Tibial nerve (tissue), 4 donors: ENCODE measurements at regions not wholly inside any gene's neighbourhood (a gene's known extent, or its start where the extent isn't known, plus 50 kb on each side); places are given as distances from the start of the nearest gene placed in this dataset.
"Not testable (repeated sequence)": the region's sequence is repeated elsewhere in the genome, so short reads cannot be mapped to it uniquely, and the experiment has no call there.

Source experiments
- DNase-seq, 2 donors: peaks; one replicate each; pipeline ENCODE4 v3.0.0-alpha.2; 2019; ENCODE audit warnings: low spot score in 2 of 2
- H3K27ac ChIP-seq, 4 donors: fragments of 200-600 bp; sonication (generic) in 3 of 4; one replicate each; pipeline ENCODE4 v1.5.1; 2017 to 2019; ENCODE audit warnings: mild to moderate bottlenecking in 1 of 4
- H3K27me3 ChIP-seq, 2 donors: fragments of 200-600 bp; sonication (generic) in 1 of 2; one replicate each; pipeline versions ENCODE4 v1.5.1 to v1.6.0; 2017 to 2019
- H3K36me3 ChIP-seq, 3 donors: fragments of 200-600 bp; sonication (generic); one replicate each; pipeline ENCODE4 v1.5.1; 2018 to 2019
- H3K4me1 ChIP-seq, 4 donors: fragments of 200-600 bp; sonication (generic) in 3 of 4; one replicate each; pipeline ENCODE4 v1.5.1; 2017 to 2019
- H3K4me3 ChIP-seq, 4 donors: fragments of 200-600 bp; sonication (generic) in 3 of 4; one replicate each; pipeline ENCODE4 v1.5.1; 2017 to 2019; ENCODE audit warnings: mild to moderate bottlenecking in 1 of 4, moderate library complexity in 1 of 4
- H3K9me3 ChIP-seq, 4 donors: fragments of 200-600 bp; sonication (generic) in 3 of 4; one replicate each; pipeline ENCODE4 v1.5.1; 2017 to 2019
- EP300 ChIP-seq, 2 donors: sonication (generic); formaldehyde crosslinking; IDR thresholded peaks; one replicate each; pipeline ENCODE4 v1.6.1; 2017; ENCODE audit warnings: antibody characterized with exemption in 2 of 2, mild to moderate bottlenecking in 1 of 2
- POLR2A ChIP-seq, 2 donors: fragments of 450-650 bp; IDR thresholded peaks; one replicate each; pipeline ENCODE4 v1.6.1; 2017; ENCODE audit warnings: antibody characterized with exemption in 2 of 2, mild to moderate bottlenecking in 2 of 2, moderate library complexity in 2 of 2
- WGBS, 2 donors: methylation state at CpG; one replicate each; pipeline ENCODE4 v1.1.5; 2018; 5-methylcytosine and 5-hydroxymethylcytosine counted together
- TF ChIP-seq, protein P1 (sequence below), 5 experiments: fragments of 200-600 bp in 3 of 5; fragments of 450-650 bp in 2 of 5; sonication (generic) in 3 of 5; IDR thresholded peaks; one replicate each; pipeline ENCODE4 v1.5.1; 2016 to 2019; ENCODE audit warnings: antibody characterized with exemption in 5 of 5, mild to moderate bottlenecking in 3 of 5, moderate library complexity in 2 of 5

- TF ChIP-seq POLR2A (IDR thresholded peaks at IDR 0.05) (no peak), EP300 (IDR thresholded peaks at IDR 0.05) (no peak)
- TF ChIP-seq, protein P1, sequence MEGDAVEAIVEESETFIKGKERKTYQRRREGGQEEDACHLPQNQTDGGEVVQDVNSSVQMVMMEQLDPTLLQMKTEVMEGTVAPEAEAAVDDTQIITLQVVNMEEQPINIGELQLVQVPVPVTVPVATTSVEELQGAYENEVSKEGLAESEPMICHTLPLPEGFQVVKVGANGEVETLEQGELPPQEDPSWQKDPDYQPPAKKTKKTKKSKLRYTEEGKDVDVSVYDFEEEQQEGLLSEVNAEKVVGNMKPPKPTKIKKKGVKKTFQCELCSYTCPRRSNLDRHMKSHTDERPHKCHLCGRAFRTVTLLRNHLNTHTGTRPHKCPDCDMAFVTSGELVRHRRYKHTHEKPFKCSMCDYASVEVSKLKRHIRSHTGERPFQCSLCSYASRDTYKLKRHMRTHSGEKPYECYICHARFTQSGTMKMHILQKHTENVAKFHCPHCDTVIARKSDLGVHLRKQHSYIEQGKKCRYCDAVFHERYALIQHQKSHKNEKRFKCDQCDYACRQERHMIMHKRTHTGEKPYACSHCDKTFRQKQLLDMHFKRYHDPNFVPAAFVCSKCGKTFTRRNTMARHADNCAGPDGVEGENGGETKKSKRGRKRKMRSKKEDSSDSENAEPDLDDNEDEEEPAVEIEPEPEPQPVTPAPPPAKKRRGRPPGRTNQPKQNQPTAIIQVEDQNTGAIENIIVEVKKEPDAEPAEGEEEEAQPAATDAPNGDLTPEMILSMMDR (IDR thresholded peaks at IDR 0.05): no peak
- Histone ChIP-seq H3K9me3 (no peaks in the 10 kb centered on the region), H3K36me3 (no peaks in the 10 kb centered on the region), H3K27me3 (no peaks in the 10 kb centered on the region), H3K27ac (no peak overlapping the region), H3K4me1 (no peaks in the 10 kb centered on the region), H3K4me3 (no peak overlapping the region)
- no peak for DNase-seq
- 96 to 98% methylated on average over 1 of the region's 1 CpG for WGBS, 2 donors
These were observed 885.9 kb downstream of the EFNA5 start for GRCh38 chr5:106784846-106785245.

- Histone ChIP-seq H3K4me3 (no peak overlapping the region), H3K27ac (no peak overlapping the region), H3K9me3 (peaks cover 0 to 3% (median 0%) of the 10 kb centered on the region in 4 donors), H3K4me1 (no peaks in the 10 kb centered on the region), H3K36me3 (no peaks in the 10 kb centered on the region), H3K27me3 (no peaks in the 10 kb centered on the region)
- no peak for DNase-seq
- WGBS, 2 donors: 91 to 93% methylated on average over 2 of the region's 2 CpGs
- TF ChIP-seq POLR2A (IDR thresholded peaks at IDR 0.05) (no peak), EP300 (IDR thresholded peaks at IDR 0.05) (no peak)
- TF ChIP-seq, protein P1 (IDR thresholded peaks at IDR 0.05): no peak
These were observed 890.4 kb downstream of the EFNA5 start for GRCh38 chr5:106780355-106780754.

DNA sequence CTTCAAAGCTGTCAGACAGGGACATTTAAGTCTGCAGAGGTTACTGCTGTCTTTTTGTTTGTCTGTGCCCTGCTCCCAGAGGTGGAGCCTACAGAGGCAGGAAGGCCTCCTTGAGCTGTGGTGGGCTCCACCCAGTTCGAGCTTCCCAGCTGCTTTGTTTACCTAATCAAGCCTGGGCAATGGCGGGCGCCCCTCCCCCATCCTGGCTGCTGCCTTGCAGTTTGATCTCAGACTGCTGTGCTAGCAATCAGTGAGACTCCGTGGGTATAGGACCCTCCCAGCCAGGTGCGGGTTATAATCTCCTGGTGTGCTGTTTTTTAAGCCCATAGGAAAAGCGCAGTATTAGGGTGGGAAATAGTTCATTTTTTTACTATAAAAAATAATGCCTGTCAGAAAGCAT, 894.2 kb downstream of the EFNA5 start:
- H3K36me3 ChIP-seq, H3K27me3 ChIP-seq, H3K9me3 ChIP-seq, H3K4me3 ChIP-seq, DNase-seq, H3K27ac ChIP-seq, H3K4me1 ChIP-seq: not testable (repeated sequence)
- WGBS, 2 donors: 90 to 95% methylated on average over 6 of the region's 6 CpGs

DNA sequence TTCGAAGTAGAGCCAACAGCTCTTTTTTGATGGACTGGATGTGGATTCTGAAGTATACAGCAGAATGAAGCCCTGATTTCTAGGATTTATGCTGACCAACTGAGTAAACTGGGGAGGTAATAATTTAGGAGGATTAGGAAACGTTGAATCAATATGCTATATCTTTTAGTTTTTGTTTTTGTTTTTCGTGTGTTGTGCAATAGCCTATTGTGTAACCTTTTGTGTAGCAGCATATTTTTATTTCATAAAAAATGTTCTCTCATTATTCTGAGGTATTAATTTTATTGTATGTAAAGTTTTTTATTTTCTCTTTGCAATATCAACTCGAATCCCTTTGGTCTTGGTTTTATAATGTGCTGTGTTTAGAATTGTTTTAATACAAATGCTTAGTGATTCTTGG, 902.3 kb downstream of the EFNA5 start:
- Histone ChIP-seq H3K9me3 (no peaks in the 10 kb centered on the region), H3K4me1 (no peaks in the 10 kb centered on the region), H3K4me3 (no peak overlapping the region), H3K36me3 (no peaks in the 10 kb centered on the region), H3K27me3 (no peaks in the 10 kb centered on the region), H3K27ac (no peak overlapping the region)
- 76 to 85% methylated on average over 4 of the region's 4 CpGs for WGBS, 2 donors
- no peak for DNase-seq
- TF ChIP-seq EP300 (IDR thresholded peaks at IDR 0.05) (no peak), POLR2A (IDR thresholded peaks at IDR 0.05) (no peak)
- TF ChIP-seq, protein P1 (IDR thresholded peaks at IDR 0.05): no peak

DNA sequence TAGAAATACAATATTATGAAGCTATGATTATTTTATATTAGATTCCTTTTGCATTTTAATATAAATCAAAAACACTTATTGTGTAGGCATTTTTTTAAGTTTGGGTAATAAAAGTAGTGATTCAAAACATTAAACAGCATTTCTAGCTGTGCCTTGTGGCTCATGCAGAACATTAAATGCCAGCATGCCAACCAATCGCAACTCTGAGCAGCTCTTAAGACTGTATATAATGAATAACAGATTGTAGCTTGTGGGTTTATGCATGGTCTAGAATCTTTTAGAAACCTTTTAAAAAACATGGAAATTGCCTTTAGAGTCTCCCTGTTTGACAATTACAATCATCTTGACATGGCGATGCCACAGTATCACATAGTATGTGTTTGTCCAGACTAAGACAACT, 903.8 kb downstream of the EFNA5 start:
- no peak overlapping the region for H3K27ac ChIP-seq
- H3K36me3 ChIP-seq: no peaks in the 10 kb centered on the region
- TF ChIP-seq EP300 (IDR thresholded peaks at IDR 0.05) (no peak), POLR2A (IDR thresholded peaks at IDR 0.05) (no peak)
- TF ChIP-seq, protein P1 (IDR thresholded peaks at IDR 0.05): no peak
- no peak overlapping the region for H3K4me3 ChIP-seq
- H3K4me1 ChIP-seq: no peaks in the 10 kb centered on the region
- no peaks in the 10 kb centered on the region for H3K27me3 ChIP-seq
- no peak for DNase-seq
- H3K9me3 ChIP-seq: no peaks in the 10 kb centered on the region
- WGBS, 2 donors: 64 to 78% methylated on average over 2 of the region's 2 CpGs

GRCh38 chr5:106759581-106759980, 911.2 kb downstream of the EFNA5 start:
- Histone ChIP-seq H3K27me3 (no peaks in the 10 kb centered on the region), H3K9me3 (no peaks in the 10 kb centered on the region), H3K4me1 (no peaks in the 10 kb centered on the region), H3K27ac (no peak overlapping the region), H3K4me3 (no peak overlapping the region), H3K36me3 (no peaks in the 10 kb centered on the region)
- DNase-seq: no peak
- TF ChIP-seq POLR2A (IDR thresholded peaks at IDR 0.05) (no peak), EP300 (IDR thresholded peaks at IDR 0.05) (no peak)
- TF ChIP-seq, protein P1 (IDR thresholded peaks at IDR 0.05): no peak
- 62 to 78% methylated on average over 3 of the region's 3 CpGs for WGBS, 2 donors
